GM23248 (cell line): ENCODE measurements at regions not wholly inside any gene's neighbourhood (a gene's known extent, or its start where the extent isn't known, plus 50 kb on each side); places are given as distances from the start of the nearest gene placed in this dataset.

Source experiments
- DNase-seq: peaks from one replicate; pipeline ENCODE4 v3.0.0-alpha.2; 2015
- H2AFZ ChIP-seq: fragments of 200-600 bp; sonication (generic); 2 replicates; pipeline ENCODE4 v1.6.1; 2016; ENCODE audit warnings: antibody characterized with exemption
- H3F3A ChIP-seq: fragments of 200-600 bp; sonication (generic); 2 replicates; pipeline ENCODE4 v1.6.1; 2016; ENCODE audit warnings: mild to moderate bottlenecking, antibody characterized with exemption, mixed run types; ENCODE audit not compliant: insufficient read depth
- H3K27ac ChIP-seq: fragments of 200-600 bp; sonication (generic); 2 replicates; pipeline ENCODE4 v1.5.1; 2016; ENCODE audit warnings: mild to moderate bottlenecking
- H3K27me3 ChIP-seq: fragments of 200-600 bp; sonication (generic); replicated peaks from 2 replicates; pipeline ENCODE4 v1.6.1; 2016; ENCODE audit warnings: mild to moderate bottlenecking; ENCODE audit not compliant: insufficient read depth
- H3K36me3 ChIP-seq: fragments of 200-600 bp; sonication (generic); 2 replicates; pipeline ENCODE4 v1.6.1; 2016; ENCODE audit warnings: low read depth, mild to moderate bottlenecking
- H3K4me1 ChIP-seq: fragments of 200-600 bp; sonication (generic); 2 replicates; pipeline ENCODE4 v1.6.1; 2016; ENCODE audit warnings: mild to moderate bottlenecking; ENCODE audit not compliant: insufficient read depth
- H3K4me2 ChIP-seq: fragments of 200-600 bp; sonication (generic); one replicate; pipeline ENCODE4 v1.6.1; 2016; ENCODE audit warnings: mild to moderate bottlenecking; ENCODE audit not compliant: unreplicated experiment
- H3K4me3 ChIP-seq: fragments of 200-600 bp; sonication (generic); 2 replicates; pipeline ENCODE4 v1.5.1; 2016; ENCODE audit warnings: mild to moderate bottlenecking
- H3K79me2 ChIP-seq: fragments of 200-600 bp; sonication (generic); 2 replicates; pipeline ENCODE4 v1.6.1; 2016; ENCODE audit warnings: mild to moderate bottlenecking; ENCODE audit not compliant: insufficient read depth
- H3K9ac ChIP-seq: fragments of 200-600 bp; sonication (generic); 2 replicates; pipeline ENCODE4 v1.6.1; 2016; ENCODE audit warnings: mild to moderate bottlenecking
- H3K9me2 ChIP-seq: fragments of 200-600 bp; sonication (generic); 2 replicates; pipeline ENCODE4 v1.6.1; 2016; ENCODE audit warnings: mixed run types, mild to moderate bottlenecking, moderate library complexity; ENCODE audit not compliant: insufficient read depth
- H3K9me3 ChIP-seq: fragments of 200-600 bp; sonication (generic); one replicate; pipeline ENCODE4 v1.6.1; 2017; ENCODE audit warnings: low read depth
- H4K20me1 ChIP-seq: fragments of 200-600 bp; sonication (generic); 2 replicates; pipeline ENCODE4 v1.6.0; 2016; ENCODE audit not compliant: insufficient read depth
- EZH2 ChIP-seq: fragments of 200-600 bp; sonication (generic); IDR thresholded peaks from 2 replicates; pipeline ENCODE4 v1.6.1; 2018; ENCODE audit warnings: antibody characterized with exemption, mild to moderate bottlenecking; ENCODE audit not compliant: insufficient read depth, poor library complexity, severe bottlenecking
- EZH2phosphoT487 ChIP-seq: fragments of 200-600 bp; sonication (generic); IDR thresholded peaks from 2 replicates; pipeline ENCODE4 v1.6.1; 2018; ENCODE audit warnings: antibody characterized with exemption, moderate library complexity, mild to moderate bottlenecking, low read depth; ENCODE audit not compliant: insufficient read depth
- WGBS, 2 experiments: methylation state at CpG; one replicate each; pipeline ENCODE4 v1.1.6; 2015 to 2017; ENCODE audit warnings: low lambda C conversion rate in 2 of 2, low coverage in 1 of 2; ENCODE audit errors: missing lambda C conversion rate in 2 of 2; 5-methylcytosine and 5-hydroxymethylcytosine counted together
- in situ Hi-C: fragments of 300-500 bp; cut with MboI; formaldehyde crosslinking; loops from 2 replicates; pipeline ENCODE4 v1.15.0; 2020

- H3K4me3 ChIP-seq = no peak overlapping the region
- no peaks in the 10 kb centered on the region for H4K20me1 ChIP-seq
- H3K4me1 ChIP-seq = no peaks in the 10 kb centered on the region
- in situ Hi-C loops = no loop called here
- no peaks in the 10 kb centered on the region for H3K9me2 ChIP-seq
- TF ChIP-seq EZH2 (no peak), EZH2phosphoT487 (no peak)
- no peaks in the 10 kb centered on the region for H3K9me3 ChIP-seq
- no peaks in the 10 kb centered on the region for H3F3A ChIP-seq
- H2AFZ ChIP-seq = no peak overlapping the region
- H3K4me2 ChIP-seq = no peak overlapping the region
- DNase-seq = no peak
- WGBS, 2 experiments = 0 to 3% methylated on average over 4 of the region's 4 CpGs
- no peaks in the 10 kb centered on the region; the same call in 1 of the 2 replicates for H3K27me3 ChIP-seq
- no peaks in the 10 kb centered on the region for H3K36me3 ChIP-seq
- no peak overlapping the region for H3K27ac ChIP-seq
- no peak overlapping the region for H3K9ac ChIP-seq
- H3K79me2 ChIP-seq = no peaks in the 10 kb centered on the region
These were observed 473.0 kb downstream of the NTRK2 start for GRCh38 chr9:85142496-85142911.

DNA sequence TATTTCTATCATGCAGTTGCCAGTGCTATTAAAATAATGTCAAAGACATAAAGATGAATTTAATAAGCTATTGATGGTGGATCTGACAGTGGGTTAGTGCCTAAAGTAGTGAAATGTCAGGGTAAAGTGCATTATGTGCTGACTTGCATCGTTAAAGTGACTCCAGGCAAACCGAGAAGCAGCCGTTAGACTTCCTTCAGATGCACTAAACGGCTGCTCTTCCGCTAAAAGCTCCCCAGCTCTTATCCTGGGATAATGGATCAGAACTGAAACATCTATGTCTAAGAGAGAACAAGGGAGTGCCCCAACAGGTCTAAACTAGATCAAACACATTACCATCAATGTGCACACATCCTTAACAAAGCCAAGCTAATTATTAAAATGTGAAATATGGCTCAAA, 468.2 kb downstream of the NTRK2 start:
- H3K4me2 ChIP-seq = no peak overlapping the region
- H3K9me2 ChIP-seq = no peaks in the 10 kb centered on the region
- no peaks in the 10 kb centered on the region for H3K27me3 ChIP-seq
- H3F3A ChIP-seq = no peaks in the 10 kb centered on the region
- no peak overlapping the region for H3K4me3 ChIP-seq
- H2AFZ ChIP-seq = no peak overlapping the region
- no peak for TF ChIP-seq EZH2phosphoT487
- TF ChIP-seq EZH2 = no peak
- no peaks in the 10 kb centered on the region for H3K36me3 ChIP-seq
- no peaks in the 10 kb centered on the region for H4K20me1 ChIP-seq
- H3K79me2 ChIP-seq = no peaks in the 10 kb centered on the region
- no peaks in the 10 kb centered on the region for H3K4me1 ChIP-seq
- DNase-seq = no peak
- no peak overlapping the region for H3K27ac ChIP-seq
- H3K9me3 ChIP-seq = no peaks in the 10 kb centered on the region
- WGBS, 2 experiments = 73 to 75% methylated on average over 5 of the region's 5 CpGs
- H3K9ac ChIP-seq = no peak overlapping the region
- in situ Hi-C loops = no loop called here

- Histone ChIP-seq H3K4me1 (no peaks in the 10 kb centered on the region), H3K9me3 (no peaks in the 10 kb centered on the region), H3K79me2 (no peaks in the 10 kb centered on the region), H3K27me3 (no peaks in the 10 kb centered on the region), H3F3A (no peaks in the 10 kb centered on the region), H3K4me3 (no peak overlapping the region), H4K20me1 (no peaks in the 10 kb centered on the region), H2AFZ (no peak overlapping the region), H3K27ac (no peak overlapping the region), H3K9me2 (no peaks in the 10 kb centered on the region), H3K4me2 (no peak overlapping the region), H3K36me3 (no peaks in the 10 kb centered on the region), H3K9ac (no peak overlapping the region)
- TF ChIP-seq EZH2 (no peak), EZH2phosphoT487 (no peak)
- 67 to 73% methylated on average over 7 of the region's 7 CpGs for whole genome bisulfite sequencing, 2 experiments
- in situ Hi-C loops = no loop called here
- DNase-seq = no peak
These were observed 467.5 kb downstream of the NTRK2 start for GRCh38 chr9:85136987-85137386.

GRCh38 chr9:85136507-85136906, 467.0 kb downstream of the NTRK2 start:
- H3K27ac ChIP-seq = no peak overlapping the region
- H3K79me2 ChIP-seq = no peaks in the 10 kb centered on the region
- H4K20me1 ChIP-seq = no peaks in the 10 kb centered on the region
- H3K4me2 ChIP-seq = no peak overlapping the region
- no peaks in the 10 kb centered on the region for H3K4me1 ChIP-seq
- no peak overlapping the region for H3K9ac ChIP-seq
- no peaks in the 10 kb centered on the region for H3F3A ChIP-seq
- DNase-seq = no peak
- H3K36me3 ChIP-seq = no peaks in the 10 kb centered on the region
- H3K27me3 ChIP-seq = no peaks in the 10 kb centered on the region
- H2AFZ ChIP-seq = no peak overlapping the region
- H3K4me3 ChIP-seq = no peak overlapping the region
- H3K9me3 ChIP-seq = no peaks in the 10 kb centered on the region
- TF ChIP-seq EZH2phosphoT487 = no peak
- no peak for TF ChIP-seq EZH2
- H3K9me2 ChIP-seq = no peaks in the 10 kb centered on the region
- in situ Hi-C loops = no loop called here

DNA sequence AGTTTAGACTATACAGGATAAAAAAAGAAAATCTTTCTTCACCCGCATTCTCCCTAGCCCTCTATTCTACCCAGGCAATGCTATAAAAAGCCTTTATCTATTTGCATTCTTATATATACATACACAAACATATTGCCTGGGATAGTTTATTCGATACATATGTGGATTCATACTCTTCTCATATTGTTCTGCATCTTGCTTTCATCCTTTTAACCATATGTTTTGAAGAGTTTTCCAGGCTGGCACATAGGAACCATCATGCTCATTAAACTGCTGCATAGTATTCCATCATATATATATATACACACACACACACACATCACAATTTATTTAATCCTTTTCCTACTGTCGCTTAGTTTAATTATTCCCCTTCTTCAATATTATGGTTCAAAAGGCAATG, 461.2 kb downstream of the NTRK2 start:
- in situ Hi-C loops = no loop called here
- no peak for DNase-seq
- Histone ChIP-seq H3K27me3 (no peaks in the 10 kb centered on the region), H3K9ac (no peak overlapping the region), H2AFZ (no peak overlapping the region), H3K27ac (no peak overlapping the region), H3K9me3 (no peaks in the 10 kb centered on the region), H3F3A (no peaks in the 10 kb centered on the region), H3K9me2 (no peaks in the 10 kb centered on the region), H3K4me2 (no peak overlapping the region), H3K4me3 (no peak overlapping the region), H3K4me1 (no peaks in the 10 kb centered on the region), H4K20me1 (no peaks in the 10 kb centered on the region), H3K36me3 (no peaks in the 10 kb centered on the region), H3K79me2 (no peaks in the 10 kb centered on the region)
- no peak for TF ChIP-seq EZH2
- TF ChIP-seq EZH2phosphoT487 = no peak
- 54 to 58% methylated on average over 3 of the region's 3 CpGs for WGBS, 2 experiments
